GM12875 (cell line): ENCODE measurements at regions not wholly inside any gene's neighbourhood (a gene's known extent, or its start where the extent isn't known, plus 50 kb on each side); places are given as distances from the start of the nearest gene placed in this dataset.

Experiments used
- H3K4me3 ChIP-seq: one replicate; pipeline ENCODE4 v1.5.1; 2011; ENCODE audit warnings: low read depth, low read length, control low read depth
- CTCF ChIP-seq: IDR thresholded peaks from 2 replicates; pipeline ENCODE4 v1.5.1; 2011; ENCODE audit warnings: low read depth, mild to moderate bottlenecking, control low read depth, inconsistent platforms, low read length, moderate library complexity, borderline replicate concordance; ENCODE audit not compliant: insufficient read depth

GRCh38 chr13:40211586-40211968 lies 454.9 kb downstream of the FOXO1 start:
- H3K4me3 ChIP-seq = no peak overlapping the region
- no peak for TF ChIP-seq CTCF

GRCh38 chr13:40213779-40214178 lies 452.7 kb downstream of the FOXO1 start:
- H3K4me3 ChIP-seq = no peak overlapping the region
- no peak for TF ChIP-seq CTCF

- no peak overlapping the region for H3K4me3 ChIP-seq
- TF ChIP-seq CTCF = no peak
Measured at GRCh38 chr13:40215311-40215710, 451.1 kb downstream of the FOXO1 start.

GRCh38 chr13:40215747-40216146 lies 450.7 kb downstream of the FOXO1 start:
- TF ChIP-seq CTCF = no peak
- no peak overlapping the region for H3K4me3 ChIP-seq

- TF ChIP-seq CTCF = no peak
- no peak overlapping the region for H3K4me3 ChIP-seq
Measured at GRCh38 chr13:40217675-40218074, 448.8 kb downstream of the FOXO1 start.

- H3K4me3 ChIP-seq = no peak overlapping the region
- no peak for TF ChIP-seq CTCF
Measured at GRCh38 chr13:40220299-40220935, 446.0 kb downstream of the FOXO1 start.

GRCh38 chr13:40221131-40221459 lies 445.3 kb downstream of the FOXO1 start:
- no peak for TF ChIP-seq CTCF
- no peak overlapping the region for H3K4me3 ChIP-seq
